ENCODE measurements at regions not wholly inside any gene's neighbourhood (a gene's known extent, or its start where the extent isn't known, plus 50 kb on each side); places are given as distances from the start of the nearest gene placed in this dataset.

- TF ChIP-seq POLR2A (IDR thresholded peaks at IDR 0.05) (no peak), CTCF (IDR thresholded peaks at IDR 0.05) (no peak)
Measured at GRCh38 chr11:111097191-111097590, 148.3 kb upstream of the POU2AF2 start.

Data from uterus (tissue), 2 donors.